ENCODE measurements at regions not wholly inside any gene's neighbourhood (a gene's known extent, or its start where the extent isn't known, plus 50 kb on each side); places are given as distances from the start of the nearest gene placed in this dataset.

- no peak for TF ChIP-seq EZH2phosphoT487 (conservative IDR thresholded peaks at IDR 0.05; ENCODE audit: low read length)
- TF ChIP-seq, protein P1, sequence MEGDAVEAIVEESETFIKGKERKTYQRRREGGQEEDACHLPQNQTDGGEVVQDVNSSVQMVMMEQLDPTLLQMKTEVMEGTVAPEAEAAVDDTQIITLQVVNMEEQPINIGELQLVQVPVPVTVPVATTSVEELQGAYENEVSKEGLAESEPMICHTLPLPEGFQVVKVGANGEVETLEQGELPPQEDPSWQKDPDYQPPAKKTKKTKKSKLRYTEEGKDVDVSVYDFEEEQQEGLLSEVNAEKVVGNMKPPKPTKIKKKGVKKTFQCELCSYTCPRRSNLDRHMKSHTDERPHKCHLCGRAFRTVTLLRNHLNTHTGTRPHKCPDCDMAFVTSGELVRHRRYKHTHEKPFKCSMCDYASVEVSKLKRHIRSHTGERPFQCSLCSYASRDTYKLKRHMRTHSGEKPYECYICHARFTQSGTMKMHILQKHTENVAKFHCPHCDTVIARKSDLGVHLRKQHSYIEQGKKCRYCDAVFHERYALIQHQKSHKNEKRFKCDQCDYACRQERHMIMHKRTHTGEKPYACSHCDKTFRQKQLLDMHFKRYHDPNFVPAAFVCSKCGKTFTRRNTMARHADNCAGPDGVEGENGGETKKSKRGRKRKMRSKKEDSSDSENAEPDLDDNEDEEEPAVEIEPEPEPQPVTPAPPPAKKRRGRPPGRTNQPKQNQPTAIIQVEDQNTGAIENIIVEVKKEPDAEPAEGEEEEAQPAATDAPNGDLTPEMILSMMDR (IDR thresholded peaks at IDR 0.05; ENCODE audit: insufficient read depth, low read length, poor library complexity, severe bottlenecking), result no peak
Observed at GRCh38 chr7:22051886-22052673, 106.4 kb upstream of the CDCA7L start.
